ENCODE measurements at regions not wholly inside any gene's neighbourhood (a gene's known extent, or its start where the extent isn't known, plus 50 kb on each side); places are given as distances from the start of the nearest gene placed in this dataset.

GRCh38 chr22:27349456-27349855, 452.1 kb downstream of the MN1 start:
- H3K9ac ChIP-seq (ENCODE audit: low read length) = no peak overlapping the region
- H3K4me1 ChIP-seq (ENCODE audit: insufficient read depth, low read length, severe bottlenecking) = no peaks in the 10 kb centered on the region
- no peaks in the 10 kb centered on the region for H3K9me3 ChIP-seq (ENCODE audit: low read length)
- H3K27ac ChIP-seq (ENCODE audit: low read depth, low read length, poor library complexity, severe bottlenecking) = no peak overlapping the region
- TF ChIP-seq EZH2 (IDR thresholded peaks at IDR 0.05; ENCODE audit: borderline replicate concordance, low read length) (no peak), CTCF (IDR thresholded peaks at IDR 0.05; ENCODE audit: low read length) (no peak)
- H3K79me2 ChIP-seq (ENCODE audit: insufficient read depth, low read length) = no peaks in the 10 kb centered on the region
- H3K27me3 ChIP-seq (ENCODE audit: insufficient read depth, low read length) = no peaks in the 10 kb centered on the region
- no peak overlapping the region for H3K4me3 ChIP-seq (ENCODE audit: low read depth, low read length, poor library complexity, severe bottlenecking)
- no peaks in the 10 kb centered on the region for H3K36me3 ChIP-seq (ENCODE audit: insufficient read depth, low read length)
- H3K4me2 ChIP-seq (ENCODE audit: low read length) = no peak overlapping the region
- H3F3A ChIP-seq (ENCODE audit: insufficient read depth, low read length) = no peaks in the 10 kb centered on the region
- H2AFZ ChIP-seq (ENCODE audit: low read length) = no peak overlapping the region
- no peaks in the 10 kb centered on the region for H4K20me1 ChIP-seq (ENCODE audit: insufficient read depth, low read length)
- no peaks in the 10 kb centered on the region for H3K9me2 ChIP-seq (ENCODE audit: low read depth, low read length)

GRCh38 chr22:27350306-27350705, 451.2 kb downstream of the MN1 start:
- H3K79me2 ChIP-seq (ENCODE audit: insufficient read depth, low read length) = no peaks in the 10 kb centered on the region
- no peaks in the 10 kb centered on the region for H4K20me1 ChIP-seq (ENCODE audit: insufficient read depth, low read length)
- no peaks in the 10 kb centered on the region for H3K9me3 ChIP-seq (ENCODE audit: low read length)
- H3K9ac ChIP-seq (ENCODE audit: low read length) = no peak overlapping the region
- H3K4me3 ChIP-seq (ENCODE audit: low read depth, low read length, poor library complexity, severe bottlenecking) = no peak overlapping the region
- H3F3A ChIP-seq (ENCODE audit: insufficient read depth, low read length) = no peaks in the 10 kb centered on the region
- no peaks in the 10 kb centered on the region for H3K4me1 ChIP-seq (ENCODE audit: insufficient read depth, low read length, severe bottlenecking)
- H3K4me2 ChIP-seq (ENCODE audit: low read length) = no peak overlapping the region
- no peak overlapping the region for H3K27ac ChIP-seq (ENCODE audit: low read depth, low read length, poor library complexity, severe bottlenecking)
- H2AFZ ChIP-seq (ENCODE audit: low read length) = no peak overlapping the region
- H3K27me3 ChIP-seq (ENCODE audit: insufficient read depth, low read length) = no peaks in the 10 kb centered on the region
- H3K36me3 ChIP-seq (ENCODE audit: insufficient read depth, low read length) = no peaks in the 10 kb centered on the region
- no peaks in the 10 kb centered on the region for H3K9me2 ChIP-seq (ENCODE audit: low read depth, low read length)
- TF ChIP-seq CTCF (IDR thresholded peaks at IDR 0.05; ENCODE audit: low read length) (no peak), EZH2 (IDR thresholded peaks at IDR 0.05; ENCODE audit: borderline replicate concordance, low read length) (no peak)

GRCh38 chr22:27352426-27352825, 449.1 kb downstream of the MN1 start:
- Histone ChIP-seq H2AFZ (ENCODE audit: low read length) (no peak overlapping the region), H3K9me2 (ENCODE audit: low read depth, low read length) (no peaks in the 10 kb centered on the region), H3K4me1 (ENCODE audit: insufficient read depth, low read length, severe bottlenecking) (no peaks in the 10 kb centered on the region), H3K4me2 (ENCODE audit: low read length) (no peak overlapping the region), H3K9me3 (ENCODE audit: low read length) (no peaks in the 10 kb centered on the region), H4K20me1 (ENCODE audit: insufficient read depth, low read length) (no peaks in the 10 kb centered on the region), H3K79me2 (ENCODE audit: insufficient read depth, low read length) (no peaks in the 10 kb centered on the region), H3K36me3 (ENCODE audit: insufficient read depth, low read length) (no peaks in the 10 kb centered on the region), H3K27ac (ENCODE audit: low read depth, low read length, poor library complexity, severe bottlenecking) (no peak overlapping the region), H3K27me3 (ENCODE audit: insufficient read depth, low read length) (no peaks in the 10 kb centered on the region), H3F3A (ENCODE audit: insufficient read depth, low read length) (no peaks in the 10 kb centered on the region), H3K4me3 (ENCODE audit: low read depth, low read length, poor library complexity, severe bottlenecking) (no peak overlapping the region), H3K9ac (ENCODE audit: low read length) (no peak overlapping the region)
- TF ChIP-seq CTCF (IDR thresholded peaks at IDR 0.05; ENCODE audit: low read length) (no peak), EZH2 (IDR thresholded peaks at IDR 0.05; ENCODE audit: borderline replicate concordance, low read length) (no peak)

All from OCI-LY1 (cell line).